ENCODE measurements at regions not wholly inside any gene's neighbourhood (a gene's known extent, or its start where the extent isn't known, plus 50 kb on each side); places are given as distances from the start of the nearest gene placed in this dataset.

DNA sequence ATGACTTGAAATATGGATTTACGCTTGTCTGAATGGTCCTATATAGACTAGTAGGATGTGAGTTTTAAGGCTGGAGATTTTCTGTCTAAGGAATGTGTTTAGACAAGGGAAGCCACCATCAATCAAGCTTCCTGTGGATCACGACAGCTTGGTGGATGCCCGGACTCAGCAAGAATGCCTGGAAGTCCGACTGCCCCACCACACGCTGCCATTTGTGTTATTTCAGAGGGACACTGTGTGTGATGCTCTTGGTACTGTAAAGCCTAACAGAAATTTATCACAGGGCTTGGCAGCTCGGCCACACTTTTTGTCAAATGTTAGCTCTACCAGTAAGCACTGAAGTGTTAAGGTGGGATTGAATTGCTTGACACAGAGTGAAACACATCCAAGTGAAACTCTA is 127.1 kb upstream of the CDH7 start:
- no peak for TF ChIP-seq EP300 (conservative IDR thresholded peaks at IDR 0.05; ENCODE audit: poor library complexity, severe bottlenecking)
- TF ChIP-seq, protein P1, sequence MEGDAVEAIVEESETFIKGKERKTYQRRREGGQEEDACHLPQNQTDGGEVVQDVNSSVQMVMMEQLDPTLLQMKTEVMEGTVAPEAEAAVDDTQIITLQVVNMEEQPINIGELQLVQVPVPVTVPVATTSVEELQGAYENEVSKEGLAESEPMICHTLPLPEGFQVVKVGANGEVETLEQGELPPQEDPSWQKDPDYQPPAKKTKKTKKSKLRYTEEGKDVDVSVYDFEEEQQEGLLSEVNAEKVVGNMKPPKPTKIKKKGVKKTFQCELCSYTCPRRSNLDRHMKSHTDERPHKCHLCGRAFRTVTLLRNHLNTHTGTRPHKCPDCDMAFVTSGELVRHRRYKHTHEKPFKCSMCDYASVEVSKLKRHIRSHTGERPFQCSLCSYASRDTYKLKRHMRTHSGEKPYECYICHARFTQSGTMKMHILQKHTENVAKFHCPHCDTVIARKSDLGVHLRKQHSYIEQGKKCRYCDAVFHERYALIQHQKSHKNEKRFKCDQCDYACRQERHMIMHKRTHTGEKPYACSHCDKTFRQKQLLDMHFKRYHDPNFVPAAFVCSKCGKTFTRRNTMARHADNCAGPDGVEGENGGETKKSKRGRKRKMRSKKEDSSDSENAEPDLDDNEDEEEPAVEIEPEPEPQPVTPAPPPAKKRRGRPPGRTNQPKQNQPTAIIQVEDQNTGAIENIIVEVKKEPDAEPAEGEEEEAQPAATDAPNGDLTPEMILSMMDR (IDR thresholded peaks at IDR 0.05; ENCODE audit: poor library complexity, severe bottlenecking) = no peak
- no peak for TF ChIP-seq POLR2AphosphoS5 (IDR thresholded peaks at IDR 0.05)
- TF ChIP-seq MXI1 (conservative IDR thresholded peaks at IDR 0.05; ENCODE audit: poor library complexity, severe bottlenecking) = no peak
- TF ChIP-seq EZH2 (IDR thresholded peaks at IDR 0.05; ENCODE audit: borderline replicate concordance, insufficient read depth, low read length, poor library complexity, severe bottlenecking) = no peak
- no peak for TF ChIP-seq SMC3 (conservative IDR thresholded peaks at IDR 0.05; ENCODE audit: poor library complexity)
- TF ChIP-seq, protein P2, sequence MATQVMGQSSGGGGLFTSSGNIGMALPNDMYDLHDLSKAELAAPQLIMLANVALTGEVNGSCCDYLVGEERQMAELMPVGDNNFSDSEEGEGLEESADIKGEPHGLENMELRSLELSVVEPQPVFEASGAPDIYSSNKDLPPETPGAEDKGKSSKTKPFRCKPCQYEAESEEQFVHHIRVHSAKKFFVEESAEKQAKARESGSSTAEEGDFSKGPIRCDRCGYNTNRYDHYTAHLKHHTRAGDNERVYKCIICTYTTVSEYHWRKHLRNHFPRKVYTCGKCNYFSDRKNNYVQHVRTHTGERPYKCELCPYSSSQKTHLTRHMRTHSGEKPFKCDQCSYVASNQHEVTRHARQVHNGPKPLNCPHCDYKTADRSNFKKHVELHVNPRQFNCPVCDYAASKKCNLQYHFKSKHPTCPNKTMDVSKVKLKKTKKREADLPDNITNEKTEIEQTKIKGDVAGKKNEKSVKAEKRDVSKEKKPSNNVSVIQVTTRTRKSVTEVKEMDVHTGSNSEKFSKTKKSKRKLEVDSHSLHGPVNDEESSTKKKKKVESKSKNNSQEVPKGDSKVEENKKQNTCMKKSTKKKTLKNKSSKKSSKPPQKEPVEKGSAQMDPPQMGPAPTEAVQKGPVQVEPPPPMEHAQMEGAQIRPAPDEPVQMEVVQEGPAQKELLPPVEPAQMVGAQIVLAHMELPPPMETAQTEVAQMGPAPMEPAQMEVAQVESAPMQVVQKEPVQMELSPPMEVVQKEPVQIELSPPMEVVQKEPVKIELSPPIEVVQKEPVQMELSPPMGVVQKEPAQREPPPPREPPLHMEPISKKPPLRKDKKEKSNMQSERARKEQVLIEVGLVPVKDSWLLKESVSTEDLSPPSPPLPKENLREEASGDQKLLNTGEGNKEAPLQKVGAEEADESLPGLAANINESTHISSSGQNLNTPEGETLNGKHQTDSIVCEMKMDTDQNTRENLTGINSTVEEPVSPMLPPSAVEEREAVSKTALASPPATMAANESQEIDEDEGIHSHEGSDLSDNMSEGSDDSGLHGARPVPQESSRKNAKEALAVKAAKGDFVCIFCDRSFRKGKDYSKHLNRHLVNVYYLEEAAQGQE (IDR thresholded peaks at IDR 0.05; ENCODE audit: borderline replicate concordance) = no peak
- TF ChIP-seq TAF1 (IDR thresholded peaks at IDR 0.05; ENCODE audit: low read depth) = no peak
- no peak for TF ChIP-seq RAD21 (conservative IDR thresholded peaks at IDR 0.05)

All from neural cell (in vitro differentiated cells).